ENCODE measurements at regions not wholly inside any gene's neighbourhood (a gene's known extent, or its start where the extent isn't known, plus 50 kb on each side); places are given as distances from the start of the nearest gene placed in this dataset.

GRCh38 chr4:95957054-95957453 lies 117.2 kb downstream of the PDHA2 start:
- no peak for TF ChIP-seq POLR2A (IDR thresholded peaks at IDR 0.05)
- no peak for TF ChIP-seq CTCF (IDR thresholded peaks at IDR 0.05)
